Stimulated activated naive B cell treated with anti-CD40 and anti-IgM and Interleukin-4, amounts not matched to agents 10 μg/mL and 1 μg/mL and 100 μg/mL, for 72 hours (primary cell): ENCODE measurements at regions not wholly inside any gene's neighbourhood (a gene's known extent, or its start where the extent isn't known, plus 50 kb on each side); places are given as distances from the start of the nearest gene placed in this dataset.
"Not testable (repeated sequence)": the region's sequence is repeated elsewhere in the genome, so short reads cannot be mapped to it uniquely, and the experiment has no call there.

Experiments
- ATAC-seq, 2 donors: fragments of 150-1000 bp; cut with Tn5 transposase; replicated peaks; 2 replicates each; pipeline ENCODE4 v1.10.0; 2021; ENCODE audit warnings: moderate library complexity in 1 of 2
- DNase-seq: peaks from one replicate; pipeline ENCODE4 v3.0.0; 2021
- H3K27ac Mint-ChIP-seq: one replicate; pipeline ENCODE4 v1.8.0; 2022; ENCODE audit warnings: mild to moderate bottlenecking, mixed read lengths
- H3K27me3 Mint-ChIP-seq, 2 donors: one replicate each; pipeline ENCODE4 v1.8.0; 2022; ENCODE audit warnings: mixed read lengths in 2 of 2
- H3K36me3 Mint-ChIP-seq, 2 donors: one replicate each; pipeline ENCODE4 v1.8.0; 2022; ENCODE audit warnings: mixed read lengths in 2 of 2, mild to moderate bottlenecking in 1 of 2
- H3K4me1 Mint-ChIP-seq, 2 donors: one replicate each; pipeline ENCODE4 v1.8.0; 2022; ENCODE audit warnings: mixed read lengths in 2 of 2, mild to moderate bottlenecking in 1 of 2
- H3K4me3 Mint-ChIP-seq, 2 donors: one replicate each; pipeline ENCODE4 v1.8.0; 2022; ENCODE audit warnings: mild to moderate bottlenecking in 2 of 2, mixed read lengths in 2 of 2, moderate library complexity in 1 of 2
- H3K9me3 Mint-ChIP-seq, 2 donors: one replicate each; pipeline ENCODE4 v1.8.0; 2022; ENCODE audit warnings: mixed read lengths in 2 of 2, mild to moderate bottlenecking in 1 of 2

DNA sequence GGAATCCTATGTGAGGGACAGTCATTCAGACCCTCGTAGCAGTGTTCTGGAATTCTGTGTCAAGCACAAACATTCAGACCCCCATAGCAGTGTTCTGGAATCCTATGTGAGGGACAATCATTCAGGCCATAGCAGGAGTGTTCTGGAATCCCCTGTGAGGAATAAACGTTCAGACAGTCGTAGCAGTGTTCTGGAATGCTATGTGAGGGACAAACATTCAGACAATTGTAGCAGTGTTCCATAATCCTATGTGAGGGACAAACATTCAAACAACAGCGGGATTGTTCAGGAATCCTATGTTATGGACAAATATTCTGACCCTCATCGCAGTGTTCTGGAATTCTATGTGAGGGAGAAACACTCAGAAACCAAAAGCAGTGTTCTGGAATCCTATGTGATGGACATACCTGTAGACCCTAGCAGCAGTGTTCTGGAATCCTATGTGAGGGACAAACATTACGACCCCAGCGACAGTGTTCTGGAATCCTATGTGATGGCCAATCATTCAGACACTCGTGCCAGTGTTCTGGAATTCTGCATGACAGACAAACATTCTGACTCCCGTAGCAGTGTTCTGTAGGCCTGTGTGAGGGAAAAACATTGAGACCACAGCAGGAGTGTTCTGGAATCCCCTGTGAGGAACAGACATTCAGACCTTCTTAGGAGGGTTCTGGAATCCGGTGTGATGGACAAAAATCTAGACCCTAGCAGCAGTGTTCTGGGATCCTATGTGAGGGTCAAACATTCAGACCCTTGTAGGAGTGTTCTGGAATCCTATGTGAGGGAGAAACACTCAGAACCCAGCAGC lies 388.1 kb upstream of the SPATA31A5 start:
- not testable (repeated sequence) for H3K27me3 Mint-ChIP-seq, DNase-seq, H3K27ac Mint-ChIP-seq, H3K36me3 Mint-ChIP-seq, H3K4me1 Mint-ChIP-seq, H3K4me3 Mint-ChIP-seq
- peaks cover 4 to 14% of the 10 kb centered on the region in 2 donors for H3K9me3 Mint-ChIP-seq
- peak in 1 of 2 donors; percentile 25 for ATAC-seq

DNA sequence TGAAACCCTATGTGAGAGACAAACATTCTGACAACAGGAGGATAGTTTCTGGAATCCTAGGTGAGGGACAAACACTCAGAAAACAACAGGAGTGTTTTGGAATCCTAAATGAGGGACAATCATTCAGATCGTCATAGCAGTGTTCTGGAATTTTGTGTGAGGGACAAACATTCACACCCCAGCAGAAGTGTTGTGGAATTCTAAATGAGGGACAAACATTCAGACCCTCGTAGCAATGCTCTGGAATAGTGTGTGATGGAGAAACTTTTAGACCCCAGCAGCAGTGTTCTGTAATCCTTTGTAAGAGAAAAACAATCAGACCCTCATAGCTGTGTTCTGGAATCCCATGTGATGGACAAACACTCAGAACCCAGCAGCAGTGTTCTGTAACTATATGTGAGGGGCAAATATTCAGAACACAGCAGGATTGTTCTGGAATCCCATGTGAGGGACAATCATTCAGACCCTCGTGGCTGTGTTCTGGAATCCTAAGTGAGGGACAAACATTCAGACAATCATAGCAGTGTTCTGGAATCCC lies 387.4 kb upstream of the SPATA31A5 start:
- DNase-seq, H3K4me1 Mint-ChIP-seq, H3K27ac Mint-ChIP-seq, H3K27me3 Mint-ChIP-seq, H3K4me3 Mint-ChIP-seq, H3K36me3 Mint-ChIP-seq: not testable (repeated sequence)
- peak; percentile 18 to 33 for ATAC-seq
- peaks cover 4 to 15% of the 10 kb centered on the region in 2 donors for H3K9me3 Mint-ChIP-seq

DNA sequence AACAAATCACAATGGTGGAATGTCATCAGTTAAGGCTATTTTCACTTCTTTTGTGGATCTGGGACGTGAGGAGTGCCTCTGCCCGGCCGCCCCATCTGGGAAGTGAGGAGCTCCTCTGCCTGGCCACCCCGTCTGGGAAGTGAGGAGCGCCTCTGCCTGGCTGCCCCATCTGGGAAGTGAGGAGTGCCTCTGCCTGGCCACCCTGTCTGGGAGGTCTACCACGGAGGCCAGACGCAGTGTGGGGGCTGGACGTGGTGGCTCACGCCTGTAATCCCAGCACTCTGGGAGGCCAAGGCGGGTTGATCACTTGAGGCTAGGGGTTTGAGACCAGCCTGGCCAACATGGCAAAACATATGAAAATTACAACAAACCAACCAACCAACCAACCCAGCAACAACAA lies 369.7 kb upstream of the SPATA31A5 start:
- not testable (repeated sequence) for H3K36me3 Mint-ChIP-seq, H3K9me3 Mint-ChIP-seq, DNase-seq, H3K4me3 Mint-ChIP-seq, H3K27me3 Mint-ChIP-seq, ATAC-seq, H3K27ac Mint-ChIP-seq, H3K4me1 Mint-ChIP-seq

DNA sequence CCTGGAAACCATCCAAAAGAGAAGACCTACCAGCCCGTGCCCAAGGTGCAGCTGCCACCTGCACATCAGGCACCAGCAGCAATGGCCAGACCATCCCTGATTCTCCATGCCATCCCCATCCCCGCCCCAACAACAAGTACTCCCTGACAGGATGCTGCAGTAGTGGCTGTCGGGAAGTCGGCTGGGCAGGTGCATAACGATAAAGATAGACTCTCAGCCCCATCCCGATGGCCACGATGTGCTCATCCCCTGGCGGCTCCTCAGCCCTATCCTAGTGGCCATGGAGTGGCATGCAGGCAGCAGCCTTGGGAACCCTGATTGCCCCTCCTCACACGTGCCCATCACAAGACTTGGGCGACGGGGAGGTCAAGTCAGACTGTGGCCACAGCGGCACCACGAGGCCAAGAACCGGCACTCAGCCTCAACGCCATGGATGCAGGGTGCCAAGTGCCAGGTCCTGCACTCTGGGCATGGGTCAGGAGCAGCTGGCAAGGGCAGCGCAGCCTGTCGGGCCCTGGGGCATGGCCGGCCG lies 368.8 kb upstream of the SPATA31A5 start:
- Mint-ChIP-seq H3K9me3 (peaks cover 5 to 6% of the 10 kb centered on the region in 2 donors), H3K36me3 (no peaks in the 10 kb centered on the region), H3K27me3 (no peaks in the 10 kb centered on the region), H3K4me1 (no peaks in the 10 kb centered on the region), H3K27ac (no peak overlapping the region), H3K4me3 (no peak overlapping the region)
- DNase-seq (no peak), ATAC-seq (no peak)

DNA sequence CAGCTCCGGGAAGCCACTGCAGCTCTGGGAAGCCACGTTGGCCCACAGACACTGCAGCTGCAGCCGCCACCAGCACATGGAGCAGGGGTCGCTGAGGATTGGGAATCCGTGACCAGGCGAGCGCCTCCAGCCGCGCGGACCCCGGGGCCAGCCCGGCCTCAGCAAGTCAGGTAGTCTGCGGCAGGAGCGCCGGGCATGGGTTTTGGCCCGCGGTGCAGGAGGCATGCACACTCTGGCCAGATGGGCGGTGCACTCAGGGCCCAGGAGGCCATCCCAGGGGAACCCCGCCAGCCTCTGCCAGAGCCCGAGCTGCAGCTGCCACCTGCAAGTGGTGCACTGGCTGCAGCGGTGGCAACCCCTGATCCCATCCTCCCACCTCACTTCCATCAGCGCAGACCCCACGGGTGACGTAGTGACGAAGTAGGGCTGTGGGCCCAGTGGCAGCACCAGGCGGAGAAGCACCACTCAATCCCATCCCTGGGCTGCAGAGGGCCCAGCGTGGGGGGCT lies 368.3 kb upstream of the SPATA31A5 start:
- DNase-seq (no peak), ATAC-seq (no peak)
- Mint-ChIP-seq H3K4me3 (no peak overlapping the region), H3K9me3 (peaks cover 5 to 6% of the 10 kb centered on the region in 2 donors), H3K4me1 (no peaks in the 10 kb centered on the region), H3K36me3 (no peaks in the 10 kb centered on the region), H3K27me3 (no peaks in the 10 kb centered on the region), H3K27ac (no peak overlapping the region)

DNA sequence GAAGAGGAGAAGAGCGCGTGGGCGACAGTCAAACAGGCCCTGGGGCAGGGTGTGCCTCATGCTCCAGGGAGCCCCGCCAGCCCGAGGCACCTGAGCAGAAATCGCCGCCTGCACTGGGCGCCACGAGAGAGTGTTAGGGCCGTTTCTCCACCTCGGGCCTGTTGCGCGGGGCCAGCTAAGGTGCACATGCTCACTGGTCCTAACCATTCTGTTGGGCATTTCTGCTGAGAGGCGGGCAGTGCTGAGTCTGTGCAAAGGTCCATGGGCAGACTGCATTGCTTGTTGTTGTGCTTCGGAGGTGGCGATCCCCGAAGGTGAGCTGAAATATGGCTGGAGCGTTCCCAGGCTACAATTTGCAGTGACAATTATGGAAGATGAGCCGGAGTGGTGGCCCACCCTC lies 367.8 kb upstream of the SPATA31A5 start:
- Mint-ChIP-seq H3K27ac (no peak overlapping the region), H3K36me3 (no peaks in the 10 kb centered on the region), H3K9me3 (peaks cover 5 to 6% of the 10 kb centered on the region in 2 donors), H3K27me3 (no peaks in the 10 kb centered on the region), H3K4me3 (no peak overlapping the region), H3K4me1 (no peaks in the 10 kb centered on the region)
- ATAC-seq (no peak), DNase-seq (no peak)

DNA sequence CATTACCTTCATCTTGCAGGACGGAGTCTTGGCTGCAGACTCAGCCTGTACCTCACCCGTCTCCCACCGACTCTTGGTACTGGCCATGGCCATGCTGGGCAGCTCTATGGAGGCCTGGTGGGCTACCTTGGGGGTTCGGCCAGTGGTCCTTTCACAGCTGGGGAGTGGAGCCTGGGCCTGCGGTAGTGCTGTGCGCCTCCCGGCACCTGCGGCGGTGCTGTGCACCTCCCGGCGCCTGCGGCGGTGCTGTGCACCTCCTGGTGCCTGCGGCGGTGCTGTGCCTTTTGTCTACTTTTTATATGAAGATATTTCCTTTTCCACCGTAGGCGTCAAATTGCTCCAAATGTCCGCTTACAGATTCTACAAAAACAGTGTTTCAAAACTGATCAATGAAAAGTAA lies 367.2 kb upstream of the SPATA31A5 start:
- not testable (repeated sequence) for H3K4me3 Mint-ChIP-seq, H3K27me3 Mint-ChIP-seq, ATAC-seq, H3K27ac Mint-ChIP-seq, DNase-seq, H3K9me3 Mint-ChIP-seq, H3K4me1 Mint-ChIP-seq, H3K36me3 Mint-ChIP-seq
